ENCODE measurements at regions not wholly inside any gene's neighbourhood (a gene's known extent, or its start where the extent isn't known, plus 50 kb on each side); places are given as distances from the start of the nearest gene placed in this dataset.

DNA sequence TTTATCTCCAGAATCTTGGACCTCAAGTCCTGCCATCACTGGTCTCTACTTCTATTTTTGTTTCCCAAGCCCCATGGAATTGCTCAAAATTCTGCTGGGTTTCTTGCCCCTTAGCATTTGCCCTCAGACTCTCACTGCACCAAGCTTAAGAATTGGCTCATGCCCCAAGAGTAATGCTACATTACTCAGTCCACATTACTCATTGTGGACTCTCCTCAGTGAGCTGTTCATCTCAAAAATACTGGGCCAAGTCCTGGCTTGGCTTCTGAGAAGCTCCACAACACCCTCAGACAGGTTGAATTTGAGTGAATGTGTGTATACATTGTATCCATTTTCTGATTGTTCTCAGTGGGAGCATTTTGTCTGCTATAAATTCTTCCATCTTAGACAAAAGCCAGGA, 364.4 kb upstream of the ARHGEF26 start:
- no peaks in the 10 kb centered on the region for H3K27me3 ChIP-seq (ENCODE audit: control insufficient read depth in 3 of 3, insufficient read depth in 3 of 3, low read length in 2 of 3)
- DNase-seq (no peak), ATAC-seq (ENCODE audit: insufficient read depth, low FRiP score) (no peak)
- no peak overlapping the region for H3K27ac ChIP-seq (ENCODE audit: low read depth in 1 of 2, low read length in 1 of 2)
- H3K9ac ChIP-seq (ENCODE audit: insufficient read depth in 1 of 2, low read length in 2 of 2), result no peak overlapping the region
- no peaks in the 10 kb centered on the region for H3K9me3 ChIP-seq (ENCODE audit: control insufficient read depth in 4 of 4, insufficient read depth in 3 of 4, low read length in 3 of 4)
- no peaks in the 10 kb centered on the region for H3K36me3 ChIP-seq (ENCODE audit: control insufficient read depth in 4 of 4, insufficient read depth in 4 of 4, low read length in 4 of 4)
- peaks cover 0 to 9% (median 0%) of the 10 kb centered on the region in 5 donors for H3K4me1 ChIP-seq (ENCODE audit: control insufficient read depth in 5 of 5, insufficient read depth in 5 of 5, low read length in 5 of 5)
- TF ChIP-seq, protein P1, sequence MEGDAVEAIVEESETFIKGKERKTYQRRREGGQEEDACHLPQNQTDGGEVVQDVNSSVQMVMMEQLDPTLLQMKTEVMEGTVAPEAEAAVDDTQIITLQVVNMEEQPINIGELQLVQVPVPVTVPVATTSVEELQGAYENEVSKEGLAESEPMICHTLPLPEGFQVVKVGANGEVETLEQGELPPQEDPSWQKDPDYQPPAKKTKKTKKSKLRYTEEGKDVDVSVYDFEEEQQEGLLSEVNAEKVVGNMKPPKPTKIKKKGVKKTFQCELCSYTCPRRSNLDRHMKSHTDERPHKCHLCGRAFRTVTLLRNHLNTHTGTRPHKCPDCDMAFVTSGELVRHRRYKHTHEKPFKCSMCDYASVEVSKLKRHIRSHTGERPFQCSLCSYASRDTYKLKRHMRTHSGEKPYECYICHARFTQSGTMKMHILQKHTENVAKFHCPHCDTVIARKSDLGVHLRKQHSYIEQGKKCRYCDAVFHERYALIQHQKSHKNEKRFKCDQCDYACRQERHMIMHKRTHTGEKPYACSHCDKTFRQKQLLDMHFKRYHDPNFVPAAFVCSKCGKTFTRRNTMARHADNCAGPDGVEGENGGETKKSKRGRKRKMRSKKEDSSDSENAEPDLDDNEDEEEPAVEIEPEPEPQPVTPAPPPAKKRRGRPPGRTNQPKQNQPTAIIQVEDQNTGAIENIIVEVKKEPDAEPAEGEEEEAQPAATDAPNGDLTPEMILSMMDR (IDR thresholded peaks at IDR 0.05; ENCODE audit: control extremely low read depth, extremely low read depth), result no peak
- H3K4me3 ChIP-seq, result no peak overlapping the region

DNA sequence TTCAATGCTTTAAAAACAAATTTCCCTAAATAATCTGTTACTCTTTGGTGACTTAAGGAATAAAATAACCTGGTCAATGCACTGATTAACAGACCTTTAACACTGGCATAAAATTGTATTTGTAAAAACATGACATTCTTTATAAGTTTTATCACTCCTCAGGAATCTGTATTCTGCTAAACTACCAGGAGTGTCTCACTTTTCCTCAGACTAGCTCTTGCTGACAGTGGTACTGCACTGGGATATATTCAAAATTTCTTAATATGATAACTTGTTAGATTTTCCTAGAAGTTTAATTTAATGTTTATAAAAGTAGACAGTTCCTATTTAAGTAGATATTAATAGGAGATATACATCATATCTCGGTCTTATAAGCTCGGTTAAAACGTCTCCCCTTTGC, 363.4 kb upstream of the ARHGEF26 start:
- DNase-seq (no peak), ATAC-seq (ENCODE audit: insufficient read depth, low FRiP score) (no peak)
- TF ChIP-seq, protein P1 (IDR thresholded peaks at IDR 0.05; ENCODE audit: control extremely low read depth, extremely low read depth), result no peak
- Histone ChIP-seq H3K9ac (ENCODE audit: insufficient read depth in 1 of 2, low read length in 2 of 2) (no peak overlapping the region), H3K4me3 (no peak overlapping the region), H3K27me3 (ENCODE audit: control insufficient read depth in 3 of 3, insufficient read depth in 3 of 3, low read length in 2 of 3) (no peaks in the 10 kb centered on the region), H3K27ac (ENCODE audit: low read depth in 1 of 2, low read length in 1 of 2) (no peak overlapping the region), H3K4me1 (ENCODE audit: control insufficient read depth in 5 of 5, insufficient read depth in 5 of 5, low read length in 5 of 5) (peaks cover 0 to 2% (median 0%) of the 10 kb centered on the region in 5 donors), H3K9me3 (ENCODE audit: control insufficient read depth in 4 of 4, insufficient read depth in 3 of 4, low read length in 3 of 4) (no peaks in the 10 kb centered on the region), H3K36me3 (ENCODE audit: control insufficient read depth in 4 of 4, insufficient read depth in 4 of 4, low read length in 4 of 4) (no peaks in the 10 kb centered on the region)
- WGBS, 2 donors, result 90 to 93% methylated on average over 3 of the region's 3 CpGs

DNA sequence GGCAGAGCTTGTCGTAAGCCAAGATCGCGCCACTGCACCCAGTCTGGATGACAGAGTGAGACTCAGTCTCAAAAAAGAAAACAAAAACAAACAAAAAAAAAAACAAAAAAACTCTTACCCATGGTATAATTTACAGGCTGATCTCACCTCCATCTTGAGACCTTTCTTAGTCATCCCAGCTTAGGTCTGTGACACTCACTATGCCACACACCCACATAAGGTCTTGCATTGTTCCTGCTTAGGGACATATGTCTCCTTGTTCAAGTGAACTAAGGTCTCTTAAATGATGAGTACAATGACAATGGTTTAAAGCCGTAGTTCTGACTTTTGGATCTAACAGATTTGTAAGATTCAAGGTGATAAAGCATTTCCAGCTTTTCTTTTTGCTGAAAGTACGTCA, 360.2 kb upstream of the ARHGEF26 start:
- no peaks in the 10 kb centered on the region for H3K4me1 ChIP-seq (ENCODE audit: control insufficient read depth in 5 of 5, insufficient read depth in 5 of 5, low read length in 5 of 5)
- TF ChIP-seq, protein P1 (IDR thresholded peaks at IDR 0.05; ENCODE audit: control extremely low read depth, extremely low read depth), result no peak
- no peaks in the 10 kb centered on the region for H3K27me3 ChIP-seq (ENCODE audit: control insufficient read depth in 3 of 3, insufficient read depth in 3 of 3, low read length in 2 of 3)
- no peak overlapping the region for H3K4me3 ChIP-seq
- DNase-seq, result no peak
- no peaks in the 10 kb centered on the region for H3K9me3 ChIP-seq (ENCODE audit: control insufficient read depth in 4 of 4, insufficient read depth in 3 of 4, low read length in 3 of 4)
- no peak overlapping the region for H3K27ac ChIP-seq (ENCODE audit: low read depth in 1 of 2, low read length in 1 of 2)
- no peak overlapping the region for H3K9ac ChIP-seq (ENCODE audit: insufficient read depth in 1 of 2, low read length in 2 of 2)
- no peak for ATAC-seq (ENCODE audit: insufficient read depth, low FRiP score)
- WGBS, 2 donors, result 76 to 88% methylated on average over 5 of the region's 5 CpGs
- no peaks in the 10 kb centered on the region for H3K36me3 ChIP-seq (ENCODE audit: control insufficient read depth in 4 of 4, insufficient read depth in 4 of 4, low read length in 4 of 4)

All from lung (tissue), 11 donors.